AG04449 (cell line): ENCODE measurements at regions not wholly inside any gene's neighbourhood (a gene's known extent, or its start where the extent isn't known, plus 50 kb on each side); places are given as distances from the start of the nearest gene placed in this dataset.

Source experiments
- CTCF ChIA-PET: fragments of 350-600 bp; formaldehyde crosslinking; extraction: SDS; loops from one replicate; lab custom pipeline; 2021; ENCODE audit warnings: antibody characterized with exemption; lab: Yijun Ruan, JAX
- POLR2A ChIA-PET: fragments of 400-600, 350-600 bp; formaldehyde crosslinking; extraction: SDS; loops from one replicate; lab custom pipeline; 2020; ENCODE audit warnings: antibody characterized with exemption, inconsistent platforms; lab: Yijun Ruan, JAX
- DNase-seq: peaks from one replicate; pipeline ENCODE4 v3.0.0-alpha.2; 2010; ENCODE audit warnings: low read depth, low spot score
- H3K4me3 ChIP-seq: 2 replicates; pipeline ENCODE4 v1.5.1; 2011; ENCODE audit warnings: low read depth, mild to moderate bottlenecking, control low read depth, low read length
- CTCF ChIP-seq: IDR thresholded peaks from one replicate; pipeline ENCODE4 v1.5.1; 2011; ENCODE audit warnings: mild to moderate bottlenecking, moderate library complexity, low read length, control low read depth, inconsistent platforms; ENCODE audit not compliant: insufficient read depth; ENCODE audit errors: missing control alignments

- no peak overlapping the region for H3K4me3 ChIP-seq
- DNase-seq, result no peak
- no peak for TF ChIP-seq CTCF
- CTCF ChIA-PET, result interaction anchor here (1.1 to 2.7 kb wide), 5 partner anchors 9 to 446 kb away, joined by 3 to 33 read pairs (median 3); no protein-coding TSS in a partner anchor
- POLR2A ChIA-PET, result interaction anchor here (0.5 kb wide), 1 partner anchor 360 kb away, joined by 3 read pairs; no protein-coding TSS in a partner anchor
Measured at GRCh38 chr20:56996533-56996932, 269.9 kb downstream of the BMP7 start.

DNA sequence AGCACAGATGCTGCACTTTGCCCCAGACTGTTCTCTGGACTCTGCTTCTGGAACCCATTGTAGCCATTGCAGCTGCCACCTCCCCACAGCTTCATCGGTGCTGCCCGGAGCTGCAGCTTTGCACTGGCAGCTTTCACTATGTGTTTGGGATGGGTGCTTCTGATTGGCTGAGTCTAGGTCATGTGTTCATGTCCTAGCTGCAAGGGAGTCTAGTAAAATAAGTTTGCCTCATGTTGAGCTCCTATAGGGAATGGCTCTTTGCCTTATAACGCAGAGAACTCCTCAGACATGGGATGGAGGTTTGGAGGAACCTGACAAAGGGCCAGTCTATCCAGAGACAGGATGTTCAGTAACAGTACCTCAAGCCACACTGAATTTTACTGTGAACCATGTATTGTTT lies 268.0 kb downstream of the BMP7 start:
- no peak for DNase-seq
- ChIA-PET POLR2A (no interaction called here), CTCF (no interaction called here)
- H3K4me3 ChIP-seq, result no peak overlapping the region
- TF ChIP-seq CTCF, result no peak

- no peak overlapping the region for H3K4me3 ChIP-seq
- TF ChIP-seq CTCF, result no peak
- POLR2A ChIA-PET, result no interaction called here
- no peak for DNase-seq
- CTCF ChIA-PET, result no interaction called here
Measured at GRCh38 chr20:57000441-57000968, 265.9 kb downstream of the BMP7 start.

DNA sequence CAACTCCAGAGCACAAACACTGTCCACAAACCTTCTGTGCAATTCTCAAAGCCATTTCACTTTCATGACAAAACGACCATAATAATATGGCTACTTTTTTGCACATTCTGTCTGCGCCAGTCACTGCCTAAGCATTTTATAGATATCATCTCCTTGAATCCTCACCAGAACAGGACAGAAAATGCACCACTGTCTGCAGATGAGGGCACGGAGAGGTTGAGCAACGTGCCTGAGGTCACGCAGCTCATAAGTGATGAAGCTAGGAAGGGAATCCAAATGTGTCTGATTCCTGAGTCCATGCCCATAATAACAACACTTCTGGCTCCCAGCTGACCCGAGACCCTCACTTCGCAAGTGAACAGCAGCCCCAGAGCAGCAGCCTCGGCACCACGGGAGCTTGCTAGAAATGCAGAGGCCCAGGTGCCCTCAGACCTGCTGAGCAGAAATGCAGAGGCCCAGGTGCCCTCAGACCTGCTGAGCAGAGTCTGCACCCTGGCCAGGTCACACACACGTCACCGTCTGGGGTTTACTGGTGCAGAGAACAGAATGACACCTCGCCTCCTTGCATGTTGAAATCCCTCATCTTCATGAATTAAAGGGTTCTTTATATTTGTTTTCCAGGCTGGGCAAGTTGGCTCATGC lies 265.2 kb downstream of the BMP7 start:
- ChIA-PET POLR2A (no interaction called here), CTCF (interaction anchor here (1.0 kb wide), 1 partner anchor 450 kb away, joined by 3 read pairs; no protein-coding TSS in a partner anchor)
- DNase-seq, result no peak
- H3K4me3 ChIP-seq, result no peak overlapping the region
- no peak for TF ChIP-seq CTCF

- TF ChIP-seq CTCF, result no peak
- no peak for DNase-seq
- POLR2A ChIA-PET, result no interaction called here
- H3K4me3 ChIP-seq, result no peak overlapping the region
- CTCF ChIA-PET, result no interaction called here
Measured at GRCh38 chr20:57002066-57002570, 264.3 kb downstream of the BMP7 start.

GRCh38 chr20:57003012-57003411 lies 263.4 kb downstream of the BMP7 start:
- no peak overlapping the region for H3K4me3 ChIP-seq
- CTCF ChIA-PET, result no interaction called here
- DNase-seq, result no peak

More at GRCh38 chr20:57003012-57003411, 263.4 kb downstream of the BMP7 start:
- POLR2A ChIA-PET, result no interaction called here
- TF ChIP-seq CTCF, result no peak
